ENCODE measurements at regions not wholly inside any gene's neighbourhood (a gene's known extent, or its start where the extent isn't known, plus 50 kb on each side); places are given as distances from the start of the nearest gene placed in this dataset.

DNA sequence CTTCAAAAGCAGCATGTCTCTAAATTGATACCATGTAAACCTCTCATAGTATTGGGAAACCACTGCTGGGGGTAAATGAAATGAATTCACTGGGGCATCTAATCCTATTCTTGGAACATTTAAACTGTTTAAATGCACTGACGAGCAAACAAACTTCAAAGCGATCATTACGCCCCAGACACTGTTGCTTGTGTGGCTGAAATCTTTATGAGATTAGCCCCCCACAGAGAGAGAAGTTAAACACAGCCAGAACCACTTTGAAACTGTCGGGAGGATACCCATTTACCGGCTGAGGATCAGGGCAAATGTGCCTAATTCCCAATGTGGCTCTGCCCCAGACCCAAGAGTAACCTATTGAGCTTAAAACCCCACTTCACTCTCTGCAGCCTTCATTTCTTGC is 308.4 kb upstream of the CDIN1 start:
- TF ChIP-seq, protein P1, sequence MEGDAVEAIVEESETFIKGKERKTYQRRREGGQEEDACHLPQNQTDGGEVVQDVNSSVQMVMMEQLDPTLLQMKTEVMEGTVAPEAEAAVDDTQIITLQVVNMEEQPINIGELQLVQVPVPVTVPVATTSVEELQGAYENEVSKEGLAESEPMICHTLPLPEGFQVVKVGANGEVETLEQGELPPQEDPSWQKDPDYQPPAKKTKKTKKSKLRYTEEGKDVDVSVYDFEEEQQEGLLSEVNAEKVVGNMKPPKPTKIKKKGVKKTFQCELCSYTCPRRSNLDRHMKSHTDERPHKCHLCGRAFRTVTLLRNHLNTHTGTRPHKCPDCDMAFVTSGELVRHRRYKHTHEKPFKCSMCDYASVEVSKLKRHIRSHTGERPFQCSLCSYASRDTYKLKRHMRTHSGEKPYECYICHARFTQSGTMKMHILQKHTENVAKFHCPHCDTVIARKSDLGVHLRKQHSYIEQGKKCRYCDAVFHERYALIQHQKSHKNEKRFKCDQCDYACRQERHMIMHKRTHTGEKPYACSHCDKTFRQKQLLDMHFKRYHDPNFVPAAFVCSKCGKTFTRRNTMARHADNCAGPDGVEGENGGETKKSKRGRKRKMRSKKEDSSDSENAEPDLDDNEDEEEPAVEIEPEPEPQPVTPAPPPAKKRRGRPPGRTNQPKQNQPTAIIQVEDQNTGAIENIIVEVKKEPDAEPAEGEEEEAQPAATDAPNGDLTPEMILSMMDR (IDR thresholded peaks at IDR 0.05; ENCODE audit: borderline replicate concordance, extremely low read depth, low read length, poor library complexity, severe bottlenecking), result no peak
- TF ChIP-seq EZH2 (IDR thresholded peaks at IDR 0.05; ENCODE audit: borderline replicate concordance, low read depth, low read length, severe bottlenecking), result no peak

Measured in DND-41 (cell line).